Pons (tissue), 1 donor: ENCODE measurements at regions not wholly inside any gene's neighbourhood (a gene's known extent, or its start where the extent isn't known, plus 50 kb on each side); places are given as distances from the start of the nearest gene placed in this dataset.

Source experiments
- DNase-seq: peaks from one replicate; pipeline ENCODE4 v3.0.0-alpha.2; 2016; ENCODE audit warnings: low spot score

- no peak for DNase-seq
Observed at GRCh38 chr15:80308002-80308401, 56.0 kb upstream of the CTXND1 start.

DNA sequence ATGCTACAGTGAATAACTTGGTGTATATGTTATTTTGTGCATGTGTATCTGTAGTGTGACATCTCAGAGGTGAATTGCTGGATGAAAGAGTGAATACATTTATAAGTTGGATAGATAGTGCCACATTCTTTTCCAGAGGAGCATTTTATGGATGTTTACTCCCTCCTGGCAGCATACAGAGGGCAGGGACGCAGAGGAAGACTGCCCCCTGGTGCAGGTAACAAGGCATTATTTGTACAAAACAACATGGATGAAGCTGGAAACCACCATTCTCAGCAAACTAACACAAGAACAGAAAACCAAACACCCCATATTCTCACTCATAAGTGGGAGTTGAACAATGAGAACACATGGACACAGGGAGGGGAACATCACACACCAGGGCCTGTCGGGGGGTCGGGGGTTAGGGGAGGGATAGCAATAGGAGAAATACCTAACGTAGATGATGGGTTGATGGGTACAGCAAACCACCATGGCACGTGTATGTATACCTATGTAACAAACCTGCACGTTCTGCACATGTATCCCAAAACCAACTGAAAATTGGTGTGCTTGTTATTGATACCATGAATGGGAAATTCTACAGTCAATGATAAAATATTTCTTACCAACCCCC lies 57.9 kb upstream of the CTXND1 start:
- DNase-seq: peak; percentile 35

DNA sequence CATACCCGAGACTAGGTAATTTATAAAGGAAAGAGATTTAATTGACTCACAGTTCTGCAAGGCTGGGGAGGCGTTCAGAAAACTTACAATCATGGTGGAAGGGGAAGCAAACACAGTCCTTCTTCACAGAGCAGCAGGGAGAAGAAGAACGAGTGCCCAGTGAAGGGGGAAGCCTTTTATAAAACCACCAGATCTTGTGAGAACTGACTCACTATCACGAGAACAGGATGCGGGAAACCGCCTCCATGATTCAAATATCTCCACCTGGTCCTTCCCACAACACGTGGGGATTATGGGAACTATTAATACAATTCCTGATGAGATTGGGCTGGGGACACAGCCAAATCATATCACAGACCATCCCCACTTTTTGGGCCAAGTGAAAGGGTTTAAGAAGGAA lies 58.8 kb upstream of the CTXND1 start:
- DNase-seq: no peak

GRCh38 chr15:80315289-80315987 lies 63.4 kb upstream of the CTXND1 start:
- DNase-seq: no peak

GRCh38 chr15:80317389-80318182 lies 65.6 kb upstream of the CTXND1 start:
- peak; percentile 5 for DNase-seq

DNA sequence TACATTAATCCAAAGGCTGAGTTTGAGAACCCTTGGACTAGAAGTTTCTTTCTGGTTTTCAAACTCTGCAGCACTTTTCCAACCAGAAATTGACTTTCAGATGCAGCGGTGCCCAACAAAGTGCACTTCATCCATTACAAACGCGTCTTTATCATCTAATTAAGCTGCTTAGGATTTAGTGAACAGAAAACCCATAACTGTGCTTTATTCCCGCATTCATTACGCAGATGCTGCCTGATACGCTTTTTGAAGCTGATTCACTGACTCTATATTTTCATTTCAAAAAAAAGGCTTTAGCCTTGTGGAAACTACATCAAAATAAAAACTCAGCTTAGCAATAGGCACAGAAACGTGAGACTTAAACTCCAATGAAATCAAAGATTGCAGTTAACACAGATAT lies 69.8 kb upstream of the CTXND1 start:
- peak; percentile 14 for DNase-seq

DNA sequence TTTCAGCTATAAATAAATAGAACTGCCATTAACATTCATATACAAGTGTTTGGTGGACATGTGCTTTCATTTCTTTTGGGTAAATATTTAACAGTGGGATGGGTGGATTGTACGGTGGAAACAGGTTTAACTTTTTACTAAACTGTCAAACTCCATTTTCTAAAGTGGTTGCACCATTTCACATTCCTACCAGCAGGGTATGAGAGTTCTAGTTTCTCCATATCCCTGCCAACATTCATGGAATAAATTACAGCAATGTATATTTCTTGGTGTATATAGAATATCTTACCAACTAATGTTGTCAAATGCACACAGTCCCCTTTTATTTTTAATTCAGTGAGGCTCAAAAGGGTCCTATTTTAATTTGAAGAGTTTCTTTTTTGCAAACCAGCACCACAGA lies 71.3 kb upstream of the CTXND1 start:
- no peak for DNase-seq

- no peak for DNase-seq
Observed at GRCh38 chr15:80324545-80325080, 72.6 kb upstream of the CTXND1 start.

DNA sequence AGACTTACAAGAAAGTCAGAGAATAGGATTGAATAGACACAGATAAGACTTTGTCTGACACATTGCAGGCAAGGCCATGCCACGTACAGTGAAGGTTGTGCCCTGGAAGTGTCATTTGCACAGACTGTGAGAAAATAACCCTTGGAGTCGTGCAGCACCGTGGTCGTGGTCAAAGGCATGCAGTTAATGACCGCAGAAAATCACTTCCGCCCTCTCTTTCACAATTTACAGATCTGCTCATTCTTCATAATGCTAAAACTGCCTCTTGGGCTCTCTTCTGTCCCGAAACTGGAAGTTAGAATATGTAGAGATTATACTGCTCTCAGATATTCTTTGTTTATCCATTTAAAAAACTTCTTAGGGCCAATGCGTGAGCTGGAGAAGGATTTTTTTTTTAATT lies 73.2 kb upstream of the CTXND1 start:
- no peak for DNase-seq

DNA sequence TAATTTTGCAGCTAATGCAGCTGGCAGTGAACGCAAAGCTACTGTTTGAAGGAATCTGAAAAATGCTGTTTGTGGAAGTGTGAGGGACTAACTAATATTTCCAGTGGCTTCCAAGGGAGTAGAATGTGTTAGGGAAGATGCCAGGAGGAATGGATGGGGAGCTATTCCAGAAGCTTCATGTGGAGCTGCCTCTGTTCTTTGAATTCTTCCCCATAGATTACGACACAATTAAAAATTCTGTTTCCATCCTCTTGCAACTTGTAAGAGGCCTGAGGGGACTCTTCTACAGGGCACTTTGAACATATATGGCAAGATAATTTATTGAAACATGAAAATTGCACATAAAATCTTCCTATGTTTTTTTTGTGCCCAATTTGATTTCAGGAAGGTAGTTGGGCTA lies 74.3 kb upstream of the CTXND1 start:
- DNase-seq: no peak

DNA sequence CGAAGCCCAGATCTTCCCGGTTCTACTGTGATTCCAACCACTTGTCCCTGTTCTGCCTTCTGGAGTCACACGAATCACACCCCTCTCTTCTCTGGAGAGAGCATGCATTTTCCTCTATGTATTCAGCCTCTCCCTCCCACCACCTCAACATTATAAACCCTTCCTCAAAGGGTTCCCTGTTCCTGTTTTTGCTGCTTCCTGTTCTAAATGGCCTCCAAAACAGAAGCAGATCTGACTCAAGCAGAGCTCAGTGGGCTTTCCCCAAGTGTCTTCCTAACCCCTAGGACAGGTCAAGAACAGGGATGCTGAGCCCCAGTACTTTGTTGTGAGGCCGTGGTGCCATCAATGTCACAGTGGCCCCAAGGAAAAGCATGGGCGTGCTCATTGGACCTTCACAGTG lies 75.7 kb upstream of the ARNT2 start:
- no peak for DNase-seq

DNA sequence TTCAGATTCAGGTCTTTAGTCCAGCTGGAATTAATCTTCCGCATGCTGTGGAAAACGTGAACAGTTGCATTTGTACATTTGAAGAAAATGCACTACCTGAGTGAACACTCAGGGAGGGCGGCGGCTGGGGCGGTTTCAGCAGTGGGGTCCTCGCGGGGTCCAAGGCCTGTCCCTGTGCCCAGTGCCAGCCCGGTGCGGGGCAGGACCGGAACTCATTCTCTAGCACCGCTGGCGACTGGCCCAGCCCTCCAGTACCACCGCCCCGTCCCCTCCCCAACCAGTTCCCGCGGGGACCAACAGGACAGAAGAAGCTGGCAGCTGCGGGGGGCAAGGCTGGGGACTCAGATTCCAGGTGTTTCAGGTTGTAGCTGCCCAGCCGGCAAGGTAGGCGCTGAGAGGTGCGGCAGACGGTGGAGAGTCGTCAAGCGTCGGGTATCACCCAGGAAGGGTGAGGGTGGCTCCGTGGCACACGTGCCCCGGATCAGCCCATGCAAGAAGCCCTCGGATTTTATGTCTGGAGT lies 72.2 kb upstream of the ARNT2 start:
- DNase-seq: no peak

GRCh38 chr15:80333261-80333660 lies 70.9 kb upstream of the ARNT2 start:
- no peak for DNase-seq

DNA sequence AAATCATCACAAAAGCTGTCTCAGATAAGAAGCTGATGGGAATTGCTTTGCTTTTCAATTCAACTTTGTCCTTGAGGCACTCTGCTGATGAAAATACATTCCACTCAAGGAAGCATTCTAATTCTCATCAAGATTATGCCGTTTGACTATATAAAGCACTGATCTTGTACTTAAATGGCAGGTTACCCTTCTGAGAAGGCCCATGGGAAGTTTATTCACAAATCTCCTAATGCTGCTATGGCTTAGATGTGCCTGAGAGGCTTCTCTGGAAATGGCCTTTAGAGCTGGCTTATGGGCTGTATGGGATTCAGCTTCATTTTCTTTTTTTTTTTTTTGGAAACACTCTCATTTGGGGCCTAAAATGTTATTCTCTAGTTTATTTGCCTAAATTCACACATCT lies 69.7 kb upstream of the ARNT2 start:
- DNase-seq: no peak

GRCh38 chr15:80339601-80340000 lies 64.6 kb upstream of the ARNT2 start:
- no peak for DNase-seq

- DNase-seq: no peak
Observed at GRCh38 chr15:80342148-80342547, 62.0 kb upstream of the ARNT2 start.

DNA sequence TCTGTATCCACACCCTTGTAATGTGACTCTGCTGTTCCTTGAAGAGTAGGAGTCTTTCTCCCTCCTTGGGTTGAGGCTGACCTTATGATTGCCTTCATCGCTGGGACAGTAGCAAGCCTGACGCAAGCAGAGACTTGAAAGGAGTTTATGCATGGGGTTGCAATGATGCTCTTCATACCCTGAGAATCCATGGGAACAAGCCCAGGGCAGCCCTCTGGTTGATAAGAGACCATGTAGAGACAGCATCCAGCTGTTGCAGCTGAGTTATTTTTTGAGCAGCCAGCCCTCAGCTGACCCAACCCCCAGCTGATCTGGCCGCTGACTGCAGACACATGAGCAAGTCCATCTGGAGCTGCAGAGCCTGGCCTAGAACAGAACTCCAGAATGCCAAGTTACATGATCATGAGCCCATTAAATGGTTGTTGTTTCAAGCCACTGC lies 60.6 kb upstream of the ARNT2 start:
- DNase-seq: no peak

- DNase-seq: peak; percentile 48
Observed at GRCh38 chr15:80350941-80351610, 53.1 kb upstream of the ARNT2 start.
